ENCODE measurements at regions not wholly inside any gene's neighbourhood (a gene's known extent, or its start where the extent isn't known, plus 50 kb on each side); places are given as distances from the start of the nearest gene placed in this dataset.

DNA sequence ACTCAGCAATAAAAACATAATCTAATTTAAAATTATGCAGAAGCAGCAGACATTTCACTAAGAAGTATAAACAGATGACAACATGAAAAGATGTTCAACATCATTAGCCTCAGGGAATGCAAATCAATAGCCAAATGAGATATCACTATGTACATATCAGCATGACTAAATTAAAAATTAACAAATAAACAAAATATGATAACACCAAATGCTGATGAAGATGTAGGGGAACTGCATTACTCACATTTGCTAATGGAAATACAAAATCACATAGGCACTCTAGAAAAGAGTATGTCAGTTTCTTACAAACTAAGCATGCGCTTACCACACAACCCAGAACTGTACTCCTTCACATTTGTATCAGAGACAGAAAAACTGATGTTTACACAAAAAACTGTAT lies 487.2 kb upstream of the REG3G start:
- TF ChIP-seq, protein P1, sequence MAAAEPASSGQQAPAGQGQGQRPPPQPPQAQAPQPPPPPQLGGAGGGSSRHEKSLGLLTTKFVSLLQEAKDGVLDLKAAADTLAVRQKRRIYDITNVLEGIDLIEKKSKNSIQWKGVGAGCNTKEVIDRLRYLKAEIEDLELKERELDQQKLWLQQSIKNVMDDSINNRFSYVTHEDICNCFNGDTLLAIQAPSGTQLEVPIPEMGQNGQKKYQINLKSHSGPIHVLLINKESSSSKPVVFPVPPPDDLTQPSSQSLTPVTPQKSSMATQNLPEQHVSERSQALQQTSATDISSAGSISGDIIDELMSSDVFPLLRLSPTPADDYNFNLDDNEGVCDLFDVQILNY (CRISPR knock-in tag; IDR thresholded peaks at IDR 0.05): no peak
- TF ChIP-seq CTCF (IDR thresholded peaks at IDR 0.05) (no peak), FOXP4 (CRISPR knock-in tag; IDR thresholded peaks at IDR 0.05) (no peak), CREB1 (CRISPR knock-in tag; IDR thresholded peaks at IDR 0.05) (no peak), ATF1 (CRISPR knock-in tag; IDR thresholded peaks at IDR 0.05) (no peak), NR1H2 (CRISPR knock-in tag; IDR thresholded peaks at IDR 0.05) (no peak), ARID4B (CRISPR knock-in tag; IDR thresholded peaks at IDR 0.05; ENCODE audit: borderline replicate concordance) (no peak), IRF1 (CRISPR knock-in tag; IDR thresholded peaks at IDR 0.05) (no peak), CREM (CRISPR knock-in tag; IDR thresholded peaks at IDR 0.05) (no peak)
- TF ChIP-seq, protein P2, sequence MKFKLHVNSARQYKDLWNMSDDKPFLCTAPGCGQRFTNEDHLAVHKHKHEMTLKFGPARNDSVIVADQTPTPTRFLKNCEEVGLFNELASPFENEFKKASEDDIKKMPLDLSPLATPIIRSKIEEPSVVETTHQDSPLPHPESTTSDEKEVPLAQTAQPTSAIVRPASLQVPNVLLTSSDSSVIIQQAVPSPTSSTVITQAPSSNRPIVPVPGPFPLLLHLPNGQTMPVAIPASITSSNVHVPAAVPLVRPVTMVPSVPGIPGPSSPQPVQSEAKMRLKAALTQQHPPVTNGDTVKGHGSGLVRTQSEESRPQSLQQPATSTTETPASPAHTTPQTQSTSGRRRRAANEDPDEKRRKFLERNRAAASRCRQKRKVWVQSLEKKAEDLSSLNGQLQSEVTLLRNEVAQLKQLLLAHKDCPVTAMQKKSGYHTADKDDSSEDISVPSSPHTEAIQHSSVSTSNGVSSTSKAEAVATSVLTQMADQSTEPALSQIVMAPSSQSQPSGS (CRISPR knock-in tag; IDR thresholded peaks at IDR 0.05; ENCODE audit: borderline replicate concordance, low read depth): no peak
- TF ChIP-seq, protein P3, sequence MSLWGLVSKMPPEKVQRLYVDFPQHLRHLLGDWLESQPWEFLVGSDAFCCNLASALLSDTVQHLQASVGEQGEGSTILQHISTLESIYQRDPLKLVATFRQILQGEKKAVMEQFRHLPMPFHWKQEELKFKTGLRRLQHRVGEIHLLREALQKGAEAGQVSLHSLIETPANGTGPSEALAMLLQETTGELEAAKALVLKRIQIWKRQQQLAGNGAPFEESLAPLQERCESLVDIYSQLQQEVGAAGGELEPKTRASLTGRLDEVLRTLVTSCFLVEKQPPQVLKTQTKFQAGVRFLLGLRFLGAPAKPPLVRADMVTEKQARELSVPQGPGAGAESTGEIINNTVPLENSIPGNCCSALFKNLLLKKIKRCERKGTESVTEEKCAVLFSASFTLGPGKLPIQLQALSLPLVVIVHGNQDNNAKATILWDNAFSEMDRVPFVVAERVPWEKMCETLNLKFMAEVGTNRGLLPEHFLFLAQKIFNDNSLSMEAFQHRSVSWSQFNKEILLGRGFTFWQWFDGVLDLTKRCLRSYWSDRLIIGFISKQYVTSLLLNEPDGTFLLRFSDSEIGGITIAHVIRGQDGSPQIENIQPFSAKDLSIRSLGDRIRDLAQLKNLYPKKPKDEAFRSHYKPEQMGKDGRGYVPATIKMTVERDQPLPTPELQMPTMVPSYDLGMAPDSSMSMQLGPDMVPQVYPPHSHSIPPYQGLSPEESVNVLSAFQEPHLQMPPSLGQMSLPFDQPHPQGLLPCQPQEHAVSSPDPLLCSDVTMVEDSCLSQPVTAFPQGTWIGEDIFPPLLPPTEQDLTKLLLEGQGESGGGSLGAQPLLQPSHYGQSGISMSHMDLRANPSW (CRISPR knock-in tag; conservative IDR thresholded peaks at IDR 0.05; ENCODE audit: low read depth): no peak
